ENCODE measurements at regions not wholly inside any gene's neighbourhood (a gene's known extent, or its start where the extent isn't known, plus 50 kb on each side); places are given as distances from the start of the nearest gene placed in this dataset.

GRCh38 chr18:24633121-24633520 lies 172.7 kb downstream of the HRH4 start:
- Histone ChIP-seq H4K20me1 (ENCODE audit: insufficient read depth, low read length) (no peaks in the 10 kb centered on the region), H3K9me3 (replicated peaks in 1 of 2; ENCODE audit: control insufficient read depth in 1 of 2, insufficient read depth in 1 of 2, low read length in 2 of 2) (no peaks in the 10 kb centered on the region), H3K27me3 (ENCODE audit: control insufficient read depth in 2 of 2, insufficient read depth in 2 of 2, low read length in 2 of 2) (no peaks in the 10 kb centered on the region), H3K4me2 (replicated peaks; ENCODE audit: extremely low read depth, low read length, poor library complexity, severe bottlenecking) (no peak overlapping the region), H3K27ac (ENCODE audit: low read depth in 1 of 2, low read length in 2 of 2) (no peak overlapping the region), H3K9ac (ENCODE audit: insufficient read depth, low read length, poor library complexity, severe bottlenecking) (no peak overlapping the region), H3K4me1 (ENCODE audit: control insufficient read depth in 1 of 2, insufficient read depth in 2 of 2, low read length in 2 of 2) (peaks cover 4 to 6% of the 10 kb centered on the region in 2 donors), H2AFZ (ENCODE audit: insufficient read depth, low read depth, low read length, poor library complexity, severe bottlenecking) (no peak overlapping the region), H3K79me2 (ENCODE audit: insufficient read depth, low read length) (no peaks in the 10 kb centered on the region), H3K36me3 (replicated peaks in 1 of 2; ENCODE audit: control insufficient read depth in 1 of 2, insufficient read depth in 2 of 2, low read length in 2 of 2) (no peaks in the 10 kb centered on the region), H3K4me3 (replicated peaks in 1 of 3; ENCODE audit: low read depth in 2 of 3, low read length in 3 of 3) (no peak overlapping the region)
- H3K27me3 Mint-ChIP-seq (ENCODE audit: low read depth in 3 of 3): peaks cover 0 to 2% (median 0%) of the 10 kb centered on the region in 3 donors
- no peak for DNase-seq
- peaks cover 0 to 3% (median 0%) of the 10 kb centered on the region in 7 donors for H3K9me3 Mint-ChIP-seq
- TF ChIP-seq CTCF (IDR thresholded peaks at IDR 0.05): no peak
- intact Hi-C loops (cut with micrococcal nuclease): no loop called here
- WGBS (ENCODE audit: insufficient coverage): 86% methylated on average over 3 of the region's 3 CpGs
- no peaks in the 10 kb centered on the region for H3K36me3 Mint-ChIP-seq
- peaks cover 17% of the 10 kb centered on the region for H3K4me1 Mint-ChIP-seq
- no peak overlapping the region for H3K27ac Mint-ChIP-seq
- no peak overlapping the region for H3K4me3 Mint-ChIP-seq

GRCh38 chr18:24649571-24649970 lies 189.1 kb downstream of the HRH4 start:
- no peak for TF ChIP-seq CTCF (IDR thresholded peaks at IDR 0.05)
- Histone ChIP-seq H3K79me2 (ENCODE audit: insufficient read depth, low read length) (no peaks in the 10 kb centered on the region), H3K9ac (ENCODE audit: insufficient read depth, low read length, poor library complexity, severe bottlenecking) (no peak overlapping the region), H3K27me3 (ENCODE audit: control insufficient read depth in 2 of 2, insufficient read depth in 2 of 2, low read length in 2 of 2) (no peaks in the 10 kb centered on the region), H3K9me3 (replicated peaks in 1 of 2; ENCODE audit: control insufficient read depth in 1 of 2, insufficient read depth in 1 of 2, low read length in 2 of 2) (no peaks in the 10 kb centered on the region), H3K4me2 (replicated peaks; ENCODE audit: extremely low read depth, low read length, poor library complexity, severe bottlenecking) (no peak overlapping the region), H4K20me1 (ENCODE audit: insufficient read depth, low read length) (no peaks in the 10 kb centered on the region), H3K27ac (ENCODE audit: low read depth in 1 of 2, low read length in 2 of 2) (no peak overlapping the region), H3K4me3 (replicated peaks in 1 of 3; ENCODE audit: low read depth in 2 of 3, low read length in 3 of 3) (no peak overlapping the region), H3K4me1 (ENCODE audit: control insufficient read depth in 1 of 2, insufficient read depth in 2 of 2, low read length in 2 of 2) (no peaks in the 10 kb centered on the region), H3K36me3 (replicated peaks in 1 of 2; ENCODE audit: control insufficient read depth in 1 of 2, insufficient read depth in 2 of 2, low read length in 2 of 2) (no peaks in the 10 kb centered on the region), H2AFZ (ENCODE audit: insufficient read depth, low read depth, low read length, poor library complexity, severe bottlenecking) (no peak overlapping the region)
- DNase-seq: no peak
- intact Hi-C loops (cut with micrococcal nuclease): no loop called here
- Mint-ChIP-seq H3K27me3 (ENCODE audit: low read depth in 3 of 3) (peaks cover 0 to 2% (median 0%) of the 10 kb centered on the region in 3 donors), H3K4me3 (no peak overlapping the region), H3K4me1 (no peaks in the 10 kb centered on the region), H3K36me3 (no peaks in the 10 kb centered on the region), H3K27ac (no peak overlapping the region), H3K9me3 (peaks cover 0 to 10% (median 3%) of the 10 kb centered on the region in 7 donors)
- 94% methylated on average over 4 of the region's 4 CpGs for WGBS (ENCODE audit: insufficient coverage)

All from CD14-positive monocyte (primary cell).